ENCODE measurements at regions not wholly inside any gene's neighbourhood (a gene's known extent, or its start where the extent isn't known, plus 50 kb on each side); places are given as distances from the start of the nearest gene placed in this dataset.

DNA sequence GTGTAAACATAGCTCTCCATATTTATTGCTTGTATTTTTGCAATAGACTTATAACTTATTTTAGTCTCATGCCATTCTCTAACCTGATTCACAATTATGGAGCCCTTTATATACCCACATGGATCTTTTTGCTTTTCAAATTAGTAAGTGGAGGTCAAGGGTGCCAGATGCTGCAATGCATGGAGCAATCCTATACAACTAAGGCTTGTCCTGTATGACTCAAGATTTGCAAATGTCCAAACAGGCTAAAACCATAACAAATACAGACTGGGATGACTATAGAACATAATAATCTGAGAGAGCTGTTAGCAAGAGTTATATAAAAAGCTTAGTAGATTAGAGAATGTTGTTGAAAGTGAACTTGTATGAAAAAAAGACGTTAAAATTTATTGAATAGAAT is 690.4 kb upstream of the NRXN1 start:
- TF ChIP-seq, protein P1, sequence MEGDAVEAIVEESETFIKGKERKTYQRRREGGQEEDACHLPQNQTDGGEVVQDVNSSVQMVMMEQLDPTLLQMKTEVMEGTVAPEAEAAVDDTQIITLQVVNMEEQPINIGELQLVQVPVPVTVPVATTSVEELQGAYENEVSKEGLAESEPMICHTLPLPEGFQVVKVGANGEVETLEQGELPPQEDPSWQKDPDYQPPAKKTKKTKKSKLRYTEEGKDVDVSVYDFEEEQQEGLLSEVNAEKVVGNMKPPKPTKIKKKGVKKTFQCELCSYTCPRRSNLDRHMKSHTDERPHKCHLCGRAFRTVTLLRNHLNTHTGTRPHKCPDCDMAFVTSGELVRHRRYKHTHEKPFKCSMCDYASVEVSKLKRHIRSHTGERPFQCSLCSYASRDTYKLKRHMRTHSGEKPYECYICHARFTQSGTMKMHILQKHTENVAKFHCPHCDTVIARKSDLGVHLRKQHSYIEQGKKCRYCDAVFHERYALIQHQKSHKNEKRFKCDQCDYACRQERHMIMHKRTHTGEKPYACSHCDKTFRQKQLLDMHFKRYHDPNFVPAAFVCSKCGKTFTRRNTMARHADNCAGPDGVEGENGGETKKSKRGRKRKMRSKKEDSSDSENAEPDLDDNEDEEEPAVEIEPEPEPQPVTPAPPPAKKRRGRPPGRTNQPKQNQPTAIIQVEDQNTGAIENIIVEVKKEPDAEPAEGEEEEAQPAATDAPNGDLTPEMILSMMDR (IDR thresholded peaks at IDR 0.05) = no peak
- TF ChIP-seq POLR2A (IDR thresholded peaks at IDR 0.05) = no peak

Measured in transverse colon (tissue), 3 donors.